HG03064 (cell line): ENCODE measurements at regions not wholly inside any gene's neighbourhood (a gene's known extent, or its start where the extent isn't known, plus 50 kb on each side); places are given as distances from the start of the nearest gene placed in this dataset.

ENCODE experiments used
- ATAC-seq: cut with Tn5 transposase; IDR thresholded peaks from one replicate; pipeline ENCODE4 v1.9.1; 2021; ENCODE audit warnings: low read depth; ENCODE audit not compliant: unreplicated experiment

GRCh38 chr10:84075226-84076046, 63.9 kb upstream of the GHITM start:
- no peak for ATAC-seq

- ATAC-seq, result no peak
Observed at GRCh38 chr10:84076047-84076388, 63.3 kb upstream of the GHITM start.

GRCh38 chr10:84076540-84077195, 62.6 kb upstream of the GHITM start:
- ATAC-seq, result no peak

- ATAC-seq, result no peak
Observed at GRCh38 chr10:84077768-84078167, 61.5 kb upstream of the GHITM start.

- ATAC-seq, result no peak
Observed at GRCh38 chr10:84078771-84079170, 60.5 kb upstream of the GHITM start.

GRCh38 chr10:84084342-84084741, 55.0 kb upstream of the GHITM start:
- ATAC-seq, result no peak

- ATAC-seq, result no peak
Observed at GRCh38 chr10:84087202-84087601, 52.1 kb upstream of the GHITM start.

- ATAC-seq, result no peak
Observed at GRCh38 chr10:84088626-84089025, 50.7 kb upstream of the GHITM start.

- no peak for ATAC-seq
Observed at GRCh38 chr10:84089162-84089561, 50.1 kb upstream of the GHITM start.
